ENCODE measurements at regions not wholly inside any gene's neighbourhood (a gene's known extent, or its start where the extent isn't known, plus 50 kb on each side); places are given as distances from the start of the nearest gene placed in this dataset.

GRCh38 chr5:107782561-107783169, 111.9 kb upstream of the EFNA5 start (continued):
- TF ChIP-seq REST (IDR thresholded peaks at IDR 0.05; ENCODE audit: unreplicated experiment) (no peak), ZNF331 (CRISPR knock-in tag; IDR thresholded peaks at IDR 0.05; ENCODE audit: low read depth) (no peak), CREB1 (CRISPR knock-in tag; IDR thresholded peaks at IDR 0.05; ENCODE audit: low read depth) (no peak), EZH2phosphoT487 (IDR thresholded peaks at IDR 0.05; ENCODE audit: unreplicated experiment) (no peak), ZNF114 (CRISPR knock-in tag; IDR thresholded peaks at IDR 0.05) (no peak), NANOG (IDR thresholded peaks at IDR 0.05; ENCODE audit: borderline replicate concordance) (no peak)

DNA sequence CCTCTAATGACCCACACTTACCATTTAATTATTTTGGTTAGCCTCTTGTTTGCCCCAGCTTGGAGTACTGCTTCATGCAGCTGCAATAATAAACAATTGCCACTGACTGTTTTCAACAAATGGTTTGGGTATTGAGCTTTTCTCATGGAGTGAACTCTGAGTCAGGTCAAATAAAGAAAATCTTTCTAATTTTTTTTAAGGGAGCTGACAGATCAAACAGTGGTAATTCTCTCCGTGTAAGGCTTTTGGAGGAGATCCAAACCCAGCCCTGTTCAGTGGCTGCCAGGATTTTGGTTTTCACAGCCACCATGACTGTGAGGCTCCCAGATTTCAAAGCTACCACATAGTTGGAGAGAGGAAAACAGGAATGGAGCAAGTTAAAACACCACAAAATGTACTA, 110.7 kb upstream of the EFNA5 start:
- Histone ChIP-seq H3K4me1 (ENCODE audit: insufficient read depth) (peaks cover 10% of the 10 kb centered on the region), H3F3A (replicated peaks; ENCODE audit: low read depth) (no peaks in the 10 kb centered on the region), H3K79me2 (replicated peaks; ENCODE audit: insufficient read depth) (no peaks in the 10 kb centered on the region), H3K27me3 (ENCODE audit: insufficient read depth) (no peaks in the 10 kb centered on the region), H3K4me2 (no peak overlapping the region), H3K4me3 (no peak overlapping the region), H3K9me2 (ENCODE audit: insufficient read depth) (peaks cover 3% of the 10 kb centered on the region; the same call in 1 of the 2 replicates), H3K27ac (ENCODE audit: low read depth) (no peak overlapping the region), H3K36me3 (ENCODE audit: insufficient read depth) (no peaks in the 10 kb centered on the region; the same call in 1 of the 2 replicates), H2AFZ (no peak overlapping the region), H4K20me1 (replicated peaks; ENCODE audit: insufficient read depth) (no peaks in the 10 kb centered on the region)
- Mint-ChIP-seq H3K4me1 (peaks cover 14% of the 10 kb centered on the region), H3K27ac (no peak overlapping the region), H3K4me3 (no peak overlapping the region), H3K36me3 (ENCODE audit: low read depth) (peaks cover 11% of the 10 kb centered on the region), H3K27me3 (ENCODE audit: insufficient read depth, low read depth, poor library complexity) (no peaks in the 10 kb centered on the region), H3K9me3 (peaks cover 10% of the 10 kb centered on the region; the same call in 1 of the 3 replicates)
- ATAC-seq (no peak), DNase-seq (ENCODE audit: low spot score) (no peak)
- TF ChIP-seq, protein P1, sequence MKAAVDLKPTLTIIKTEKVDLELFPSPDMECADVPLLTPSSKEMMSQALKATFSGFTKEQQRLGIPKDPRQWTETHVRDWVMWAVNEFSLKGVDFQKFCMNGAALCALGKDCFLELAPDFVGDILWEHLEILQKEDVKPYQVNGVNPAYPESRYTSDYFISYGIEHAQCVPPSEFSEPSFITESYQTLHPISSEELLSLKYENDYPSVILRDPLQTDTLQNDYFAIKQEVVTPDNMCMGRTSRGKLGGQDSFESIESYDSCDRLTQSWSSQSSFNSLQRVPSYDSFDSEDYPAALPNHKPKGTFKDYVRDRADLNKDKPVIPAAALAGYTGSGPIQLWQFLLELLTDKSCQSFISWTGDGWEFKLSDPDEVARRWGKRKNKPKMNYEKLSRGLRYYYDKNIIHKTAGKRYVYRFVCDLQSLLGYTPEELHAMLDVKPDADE (IDR thresholded peaks at IDR 0.05) = no peak
- no peak for TF ChIP-seq STAT1 (IDR thresholded peaks at IDR 0.05; ENCODE audit: unreplicated experiment)
- no peak for TF ChIP-seq NANOG (IDR thresholded peaks at IDR 0.05; ENCODE audit: borderline replicate concordance)
- TF ChIP-seq ZNF331 (CRISPR knock-in tag; IDR thresholded peaks at IDR 0.05; ENCODE audit: low read depth) = no peak
- TF ChIP-seq REST (IDR thresholded peaks at IDR 0.05; ENCODE audit: unreplicated experiment) = no peak
- no peak for TF ChIP-seq EZH2 (IDR thresholded peaks at IDR 0.05; ENCODE audit: low read depth, unreplicated experiment)
- TF ChIP-seq JUNB (IDR thresholded peaks at IDR 0.05; ENCODE audit: unreplicated experiment) = no peak
- TF ChIP-seq CREB1 (CRISPR knock-in tag; IDR thresholded peaks at IDR 0.05; ENCODE audit: low read depth) = no peak
- no peak for TF ChIP-seq POLR2AphosphoS5 (IDR thresholded peaks at IDR 0.05; ENCODE audit: low read depth)
- TF ChIP-seq EZH2phosphoT487 (IDR thresholded peaks at IDR 0.05; ENCODE audit: unreplicated experiment) = no peak
- no peak for TF ChIP-seq CTCF (conservative IDR thresholded peaks at IDR 0.05; ENCODE audit: low read depth in 2 of 2)
- no peak for TF ChIP-seq ZNF114 (CRISPR knock-in tag; IDR thresholded peaks at IDR 0.05)
